ENCODE measurements at regions not wholly inside any gene's neighbourhood (a gene's known extent, or its start where the extent isn't known, plus 50 kb on each side); places are given as distances from the start of the nearest gene placed in this dataset.

- H3K4me1 ChIP-seq (ENCODE audit: control insufficient read depth in 1 of 2, insufficient read depth in 2 of 2, low read length in 2 of 2): peaks cover 0 to 11% of the 10 kb centered on the region in 2 experiments
- H2AK5ac ChIP-seq (ENCODE audit: low read length): peak overlapping the region; percentile 1
- H3K36me3 ChIP-seq (ENCODE audit: control insufficient read depth in 1 of 2, insufficient read depth in 2 of 2, low read length in 2 of 2): no peaks in the 10 kb centered on the region
- peak overlapping the region; percentile 57 for H4K91ac ChIP-seq (ENCODE audit: low read depth, low read length)
- H3K4me2 ChIP-seq (ENCODE audit: low read length): no peak overlapping the region
- H3K4me3 ChIP-seq (ENCODE audit: low read depth, low read length): no peak overlapping the region
- H3K79me1 ChIP-seq (ENCODE audit: low read length): peaks cover 6% of the 10 kb centered on the region
- no peak overlapping the region for H3K9ac ChIP-seq (ENCODE audit: low read length)
- no peak overlapping the region for H2AFZ ChIP-seq (ENCODE audit: insufficient read depth, low read length, poor library complexity)
- no peaks in the 10 kb centered on the region for H3K27me3 ChIP-seq (ENCODE audit: insufficient read depth, low read length)
- H2BK5ac ChIP-seq (ENCODE audit: low read depth, low read length, poor library complexity): no peak overlapping the region
- DNase-seq: no peak
- peak overlapping the region; percentile 7 for H2BK120ac ChIP-seq (ENCODE audit: insufficient read depth, low read length, poor library complexity)
- no CpG with 5 or more reads among the region's 13 CpGs for WGBS (ENCODE audit: extremely low coverage, insufficient coverage, insufficient read length)
- no peak overlapping the region for H3K4ac ChIP-seq (ENCODE audit: low read depth, low read length)
- H4K8ac ChIP-seq (ENCODE audit: low read depth, low read length): no peak overlapping the region
- peaks cover 1% of the 10 kb centered on the region for H3K79me2 ChIP-seq (ENCODE audit: control insufficient read depth, insufficient read depth, low read length, poor library complexity)
- no peak overlapping the region for H3K27ac ChIP-seq (ENCODE audit: low read depth, low read length)
- peaks cover 6% of the 10 kb centered on the region for H3K9me3 ChIP-seq (ENCODE audit: insufficient read depth, low read depth, low read length)
- H3K14ac ChIP-seq (ENCODE audit: low read length): peak overlapping the region; percentile 1
- H4K12ac ChIP-seq (ENCODE audit: low read depth, low read length): no peak overlapping the region
- no peak overlapping the region for H3K23ac ChIP-seq (ENCODE audit: low read length)
- no peak overlapping the region for H3K18ac ChIP-seq (ENCODE audit: low read length)
- peak overlapping the region; percentile 5 for H2BK12ac ChIP-seq (ENCODE audit: low read length)
These were observed 215.6 kb downstream of the C9orf50 start for GRCh38 chr9:129405089-129405826.

- Histone ChIP-seq H3K79me1 (ENCODE audit: low read length) (peaks cover 6% of the 10 kb centered on the region), H2BK12ac (ENCODE audit: low read length) (no peak overlapping the region), H3K23ac (ENCODE audit: low read length) (no peak overlapping the region), H4K8ac (ENCODE audit: low read depth, low read length) (no peak overlapping the region), H3K9me3 (ENCODE audit: insufficient read depth, low read depth, low read length) (peaks cover 3% of the 10 kb centered on the region), H2BK5ac (ENCODE audit: low read depth, low read length, poor library complexity) (no peak overlapping the region), H2AFZ (ENCODE audit: insufficient read depth, low read length, poor library complexity) (no peak overlapping the region), H3K18ac (ENCODE audit: low read length) (no peak overlapping the region), H4K91ac (ENCODE audit: low read depth, low read length) (peak overlapping the region; percentile 5), H3K79me2 (ENCODE audit: control insufficient read depth, insufficient read depth, low read length, poor library complexity) (peaks cover 1% of the 10 kb centered on the region), H3K4me1 (ENCODE audit: control insufficient read depth in 1 of 2, insufficient read depth in 2 of 2, low read length in 2 of 2) (peaks cover 0 to 11% of the 10 kb centered on the region in 2 experiments), H3K4me3 (ENCODE audit: low read depth, low read length) (no peak overlapping the region), H3K4me2 (ENCODE audit: low read length) (no peak overlapping the region), H3K27ac (ENCODE audit: low read depth, low read length) (no peak overlapping the region), H3K14ac (ENCODE audit: low read length) (no peak overlapping the region), H3K9ac (ENCODE audit: low read length) (no peak overlapping the region), H2AK5ac (ENCODE audit: low read length) (no peak overlapping the region), H4K12ac (ENCODE audit: low read depth, low read length) (no peak overlapping the region), H3K27me3 (ENCODE audit: insufficient read depth, low read length) (no peaks in the 10 kb centered on the region), H3K36me3 (ENCODE audit: control insufficient read depth in 1 of 2, insufficient read depth in 2 of 2, low read length in 2 of 2) (no peaks in the 10 kb centered on the region), H2BK120ac (ENCODE audit: insufficient read depth, low read length, poor library complexity) (no peak overlapping the region), H3K4ac (ENCODE audit: low read depth, low read length) (no peak overlapping the region)
- no peak for DNase-seq
- WGBS (ENCODE audit: extremely low coverage, insufficient coverage, insufficient read length): no CpG with 5 or more reads among the region's 8 CpGs
These were observed 216.3 kb downstream of the C9orf50 start for GRCh38 chr9:129404621-129405020.

- Histone ChIP-seq H3K4me3 (ENCODE audit: low read depth, low read length) (no peak overlapping the region), H3K9ac (ENCODE audit: low read length) (no peak overlapping the region), H4K91ac (ENCODE audit: low read depth, low read length) (peak overlapping the region; percentile 17), H4K12ac (ENCODE audit: low read depth, low read length) (no peak overlapping the region), H3K18ac (ENCODE audit: low read length) (no peak overlapping the region), H3K14ac (ENCODE audit: low read length) (no peak overlapping the region), H3K79me2 (ENCODE audit: control insufficient read depth, insufficient read depth, low read length, poor library complexity) (peaks cover 1% of the 10 kb centered on the region), H2BK12ac (ENCODE audit: low read length) (no peak overlapping the region), H3K36me3 (ENCODE audit: control insufficient read depth in 1 of 2, insufficient read depth in 2 of 2, low read length in 2 of 2) (no peaks in the 10 kb centered on the region), H2AK5ac (ENCODE audit: low read length) (no peak overlapping the region), H2BK120ac (ENCODE audit: insufficient read depth, low read length, poor library complexity) (no peak overlapping the region), H2AFZ (ENCODE audit: insufficient read depth, low read length, poor library complexity) (no peak overlapping the region), H3K9me3 (ENCODE audit: insufficient read depth, low read depth, low read length) (peaks cover 3% of the 10 kb centered on the region), H4K8ac (ENCODE audit: low read depth, low read length) (no peak overlapping the region), H2BK5ac (ENCODE audit: low read depth, low read length, poor library complexity) (no peak overlapping the region), H3K79me1 (ENCODE audit: low read length) (peaks cover 4% of the 10 kb centered on the region), H3K23ac (ENCODE audit: low read length) (no peak overlapping the region), H3K4ac (ENCODE audit: low read depth, low read length) (no peak overlapping the region), H3K27me3 (ENCODE audit: insufficient read depth, low read length) (no peaks in the 10 kb centered on the region), H3K4me1 (ENCODE audit: control insufficient read depth in 1 of 2, insufficient read depth in 2 of 2, low read length in 2 of 2) (peaks cover 0 to 11% of the 10 kb centered on the region in 2 experiments), H3K27ac (ENCODE audit: low read depth, low read length) (no peak overlapping the region), H3K4me2 (ENCODE audit: low read length) (no peak overlapping the region)
- DNase-seq: no peak
- WGBS (ENCODE audit: extremely low coverage, insufficient coverage, insufficient read length): no CpG with 5 or more reads among the region's 10 CpGs
These were observed 216.9 kb downstream of the C9orf50 start for GRCh38 chr9:129403779-129404620.

- Histone ChIP-seq H2BK12ac (ENCODE audit: low read length) (peak overlapping the region; percentile 34), H4K8ac (ENCODE audit: low read depth, low read length) (no peak overlapping the region), H4K12ac (ENCODE audit: low read depth, low read length) (no peak overlapping the region), H3K9me3 (ENCODE audit: insufficient read depth, low read depth, low read length) (peaks cover 3% of the 10 kb centered on the region), H3K79me1 (ENCODE audit: low read length) (peaks cover 4% of the 10 kb centered on the region), H3K18ac (ENCODE audit: low read length) (no peak overlapping the region), H2AFZ (ENCODE audit: insufficient read depth, low read length, poor library complexity) (no peak overlapping the region), H2AK5ac (ENCODE audit: low read length) (peak overlapping the region; percentile 28), H3K23ac (ENCODE audit: low read length) (no peak overlapping the region), H3K4ac (ENCODE audit: low read depth, low read length) (no peak overlapping the region), H3K36me3 (ENCODE audit: control insufficient read depth in 1 of 2, insufficient read depth in 2 of 2, low read length in 2 of 2) (no peaks in the 10 kb centered on the region), H4K91ac (ENCODE audit: low read depth, low read length) (peak overlapping the region; percentile 15), H3K4me2 (ENCODE audit: low read length) (no peak overlapping the region), H2BK5ac (ENCODE audit: low read depth, low read length, poor library complexity) (no peak overlapping the region), H3K4me1 (ENCODE audit: control insufficient read depth in 1 of 2, insufficient read depth in 2 of 2, low read length in 2 of 2) (peaks cover 0 to 12% of the 10 kb centered on the region in 2 experiments), H2BK120ac (ENCODE audit: insufficient read depth, low read length, poor library complexity) (no peak overlapping the region), H3K27ac (ENCODE audit: low read depth, low read length) (no peak overlapping the region), H3K14ac (ENCODE audit: low read length) (peak overlapping the region; percentile 12), H3K4me3 (ENCODE audit: low read depth, low read length) (no peak overlapping the region), H3K27me3 (ENCODE audit: insufficient read depth, low read length) (no peaks in the 10 kb centered on the region), H3K9ac (ENCODE audit: low read length) (no peak overlapping the region), H3K79me2 (ENCODE audit: control insufficient read depth, insufficient read depth, low read length, poor library complexity) (peaks cover 1% of the 10 kb centered on the region)
- DNase-seq: no peak
- no CpG with 5 or more reads among the region's 16 CpGs for WGBS (ENCODE audit: extremely low coverage, insufficient coverage, insufficient read length)
These were observed 217.7 kb downstream of the C9orf50 start for GRCh38 chr9:129402931-129403778.
